DOHH2 (cell line): ENCODE measurements at regions not wholly inside any gene's neighbourhood (a gene's known extent, or its start where the extent isn't known, plus 50 kb on each side); places are given as distances from the start of the nearest gene placed in this dataset.

Experiments used
- H3F3A ChIP-seq: fragments of 200-600 bp; sonication (generic), shearing (Covaris generic); 2 replicates; pipeline ENCODE4 v1.6.0; 2016; ENCODE audit warnings: antibody characterized with exemption, mild to moderate bottlenecking; ENCODE audit not compliant: control insufficient read depth, insufficient read depth
- H3K27ac ChIP-seq: fragments of 200-600 bp; sonication (generic); 2 replicates; pipeline ENCODE4 v1.5.1; 2014; ENCODE audit warnings: low read depth, mild to moderate bottlenecking, low read length, moderate library complexity
- H3K27me3 ChIP-seq: fragments of 200-600 bp; sonication (generic); 2 replicates; pipeline ENCODE4 v1.6.1; 2014; ENCODE audit warnings: mild to moderate bottlenecking, low read length, mixed read lengths; ENCODE audit not compliant: control insufficient read depth
- H3K36me3 ChIP-seq: fragments of 200-600 bp; sonication (generic); 2 replicates; pipeline ENCODE4 v1.6.1; 2014; ENCODE audit warnings: mild to moderate bottlenecking, low read length, moderate library complexity, mixed read lengths; ENCODE audit not compliant: control insufficient read depth
- H3K4me1 ChIP-seq: fragments of 200-600 bp; sonication (generic); 2 replicates; pipeline ENCODE4 v1.6.1; 2014; ENCODE audit warnings: mild to moderate bottlenecking, low read length, mixed read lengths; ENCODE audit not compliant: control insufficient read depth
- H3K4me2 ChIP-seq: fragments of 200-600 bp; sonication (generic); 2 replicates; pipeline ENCODE4 v1.6.0; 2014; ENCODE audit warnings: mild to moderate bottlenecking, low read length, moderate library complexity
- H3K4me3 ChIP-seq: fragments of 200-600 bp; sonication (generic); 2 replicates; pipeline ENCODE4 v1.5.1; 2014; ENCODE audit warnings: mild to moderate bottlenecking, low read length, mixed read lengths
- H3K79me2 ChIP-seq: fragments of 200-600 bp; sonication (generic); 2 replicates; pipeline ENCODE4 v1.6.1; 2014; ENCODE audit warnings: mild to moderate bottlenecking, low read length, mixed read lengths; ENCODE audit not compliant: control insufficient read depth
- H3K9me2 ChIP-seq: fragments of 200-600 bp; sonication (generic); replicated peaks from 2 replicates; pipeline ENCODE4 v1.6.1; 2014; ENCODE audit warnings: mild to moderate bottlenecking, low read length, mixed read lengths; ENCODE audit not compliant: control insufficient read depth
- H3K9me3 ChIP-seq: fragments of 200-600 bp; sonication (generic); 2 replicates; pipeline ENCODE4 v1.6.1; 2014; ENCODE audit warnings: antibody characterized with exemption, low read length, mixed read lengths; ENCODE audit not compliant: control insufficient read depth, insufficient read depth
- H4K20me1 ChIP-seq: fragments of 200-600 bp; sonication (generic); 2 replicates; pipeline ENCODE4 v1.6.0; 2014; ENCODE audit warnings: low read depth, mild to moderate bottlenecking, antibody characterized with exemption, low read length, moderate library complexity; ENCODE audit not compliant: control insufficient read depth, insufficient read depth
- EZH2phosphoT487 ChIP-seq: fragments of 200-600 bp; sonication (generic); IDR thresholded peaks from 2 replicates; pipeline ENCODE4 v1.6.1; 2017; ENCODE audit warnings: borderline replicate concordance, mild to moderate bottlenecking, antibody characterized with exemption, low read length, moderate library complexity, mixed read lengths
- TF ChIP-seq, protein P1 (sequence below): fragments of 200-600 bp; sonication (generic); IDR thresholded peaks from one replicate; pipeline ENCODE4 v1.5.1; 2014; ENCODE audit warnings: antibody characterized with exemption, mild to moderate bottlenecking, low read depth, low read length; ENCODE audit not compliant: poor library complexity, severe bottlenecking

DNA sequence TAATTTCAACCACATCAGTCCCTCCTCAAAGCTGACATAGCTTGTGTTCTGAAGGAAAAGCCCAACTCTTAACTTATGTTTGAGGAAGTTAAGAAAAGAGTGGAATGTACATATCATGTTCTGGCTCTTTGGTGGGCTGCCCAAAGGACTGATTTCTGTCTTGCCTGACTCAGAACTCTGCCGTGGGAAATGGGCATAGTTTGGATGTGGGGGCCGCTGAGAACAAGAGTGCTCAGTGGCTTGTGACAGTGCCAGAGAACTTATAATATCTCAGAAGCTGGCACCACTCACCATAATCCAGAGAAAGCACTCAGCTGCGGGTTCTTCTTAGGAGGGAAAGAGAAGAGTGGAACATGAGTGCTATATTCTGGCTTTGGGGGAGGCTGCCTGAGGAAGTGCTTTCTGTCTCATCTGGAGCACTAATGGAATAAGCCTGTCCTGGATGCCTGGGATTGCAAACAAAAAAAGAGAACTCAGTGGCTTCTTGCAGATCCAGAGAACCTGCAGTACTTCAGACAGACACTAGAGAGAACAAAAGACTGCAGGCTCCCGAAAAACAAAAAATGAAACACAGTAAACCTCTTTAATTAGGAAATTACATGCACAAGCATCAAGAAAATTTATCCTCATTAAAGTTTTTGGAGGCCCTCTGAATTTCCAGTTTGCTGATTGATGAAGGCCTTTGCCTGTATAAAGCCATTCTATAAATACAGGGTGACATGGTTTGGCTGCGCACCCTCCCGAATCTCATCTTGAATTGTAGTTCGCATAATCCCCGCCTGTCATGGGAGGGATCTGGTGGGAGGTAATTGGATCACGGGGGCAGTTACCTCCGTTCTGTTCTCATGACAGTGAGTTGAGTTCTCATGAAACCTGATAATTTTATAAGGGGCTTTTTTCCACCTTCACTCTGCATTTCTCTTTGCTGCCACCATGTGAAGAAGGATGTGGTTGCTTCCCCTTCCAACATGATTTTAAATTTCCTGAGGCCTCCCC, 207.0 kb downstream of the DMAC1 start:
- Histone ChIP-seq H3K27me3 (no peaks in the 10 kb centered on the region), H3K4me3 (no peak overlapping the region), H4K20me1 (no peaks in the 10 kb centered on the region), H3K36me3 (no peaks in the 10 kb centered on the region), H3K27ac (no peak overlapping the region), H3K9me3 (no peaks in the 10 kb centered on the region), H3K4me2 (no peak overlapping the region), H3K79me2 (no peaks in the 10 kb centered on the region), H3K9me2 (no peaks in the 10 kb centered on the region), H3K4me1 (no peaks in the 10 kb centered on the region), H3F3A (no peaks in the 10 kb centered on the region)
- TF ChIP-seq EZH2phosphoT487: no peak
- TF ChIP-seq, protein P1, sequence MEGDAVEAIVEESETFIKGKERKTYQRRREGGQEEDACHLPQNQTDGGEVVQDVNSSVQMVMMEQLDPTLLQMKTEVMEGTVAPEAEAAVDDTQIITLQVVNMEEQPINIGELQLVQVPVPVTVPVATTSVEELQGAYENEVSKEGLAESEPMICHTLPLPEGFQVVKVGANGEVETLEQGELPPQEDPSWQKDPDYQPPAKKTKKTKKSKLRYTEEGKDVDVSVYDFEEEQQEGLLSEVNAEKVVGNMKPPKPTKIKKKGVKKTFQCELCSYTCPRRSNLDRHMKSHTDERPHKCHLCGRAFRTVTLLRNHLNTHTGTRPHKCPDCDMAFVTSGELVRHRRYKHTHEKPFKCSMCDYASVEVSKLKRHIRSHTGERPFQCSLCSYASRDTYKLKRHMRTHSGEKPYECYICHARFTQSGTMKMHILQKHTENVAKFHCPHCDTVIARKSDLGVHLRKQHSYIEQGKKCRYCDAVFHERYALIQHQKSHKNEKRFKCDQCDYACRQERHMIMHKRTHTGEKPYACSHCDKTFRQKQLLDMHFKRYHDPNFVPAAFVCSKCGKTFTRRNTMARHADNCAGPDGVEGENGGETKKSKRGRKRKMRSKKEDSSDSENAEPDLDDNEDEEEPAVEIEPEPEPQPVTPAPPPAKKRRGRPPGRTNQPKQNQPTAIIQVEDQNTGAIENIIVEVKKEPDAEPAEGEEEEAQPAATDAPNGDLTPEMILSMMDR: no peak

DNA sequence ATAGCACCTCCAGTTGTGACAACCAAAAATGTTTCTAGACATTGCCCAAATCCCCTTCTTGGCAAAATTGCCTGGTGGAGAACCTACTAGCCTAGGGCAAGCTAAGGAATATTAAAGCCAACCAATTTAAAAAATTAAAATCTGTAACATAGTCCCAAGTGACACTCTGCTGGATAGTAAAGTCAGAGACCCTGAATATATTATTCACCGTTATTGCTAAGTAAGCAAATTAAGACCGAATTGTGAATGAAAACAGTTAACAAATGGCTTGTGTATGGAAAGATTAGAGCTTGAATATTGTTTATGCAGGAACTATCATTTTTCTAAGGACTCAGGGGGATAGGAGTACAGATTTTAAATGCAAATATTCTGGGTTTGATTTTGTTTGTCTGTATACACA, 208.1 kb downstream of the DMAC1 start:
- no peaks in the 10 kb centered on the region for H3F3A ChIP-seq
- no peaks in the 10 kb centered on the region for H3K27me3 ChIP-seq
- no peaks in the 10 kb centered on the region for H4K20me1 ChIP-seq
- no peaks in the 10 kb centered on the region for H3K9me3 ChIP-seq
- H3K9me2 ChIP-seq: no peaks in the 10 kb centered on the region
- no peaks in the 10 kb centered on the region for H3K79me2 ChIP-seq
- no peak overlapping the region for H3K4me3 ChIP-seq
- H3K4me2 ChIP-seq: no peak overlapping the region
- H3K27ac ChIP-seq: no peak overlapping the region
- no peaks in the 10 kb centered on the region for H3K4me1 ChIP-seq
- TF ChIP-seq, protein P1: no peak
- TF ChIP-seq EZH2phosphoT487: no peak
- no peaks in the 10 kb centered on the region for H3K36me3 ChIP-seq

DNA sequence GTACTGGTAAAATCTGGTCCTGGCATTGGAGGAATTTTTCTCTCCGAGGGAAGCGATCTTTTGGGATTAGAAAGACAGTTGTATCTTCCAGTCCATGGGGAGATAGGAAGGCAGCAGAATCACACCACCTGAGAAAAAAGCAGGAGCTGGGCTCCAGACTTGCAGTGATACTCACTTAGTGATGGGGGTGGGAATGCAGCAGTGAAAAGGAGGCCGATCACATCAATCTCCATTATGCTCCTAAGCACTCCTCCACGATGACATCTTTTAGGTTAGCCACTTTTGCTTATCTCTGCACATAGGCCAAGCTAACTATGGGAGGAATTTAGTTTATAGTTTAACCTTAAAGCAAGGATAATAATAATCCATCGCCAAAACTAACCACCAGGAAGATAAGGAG, 219.0 kb downstream of the DMAC1 start:
- Histone ChIP-seq H3K79me2 (no peaks in the 10 kb centered on the region), H3K9me2 (no peaks in the 10 kb centered on the region), H3K4me2 (no peak overlapping the region), H3K4me3 (no peak overlapping the region), H3K27ac (no peak overlapping the region), H3K9me3 (no peaks in the 10 kb centered on the region), H4K20me1 (no peaks in the 10 kb centered on the region), H3K27me3 (no peaks in the 10 kb centered on the region), H3K4me1 (no peaks in the 10 kb centered on the region), H3F3A (no peaks in the 10 kb centered on the region), H3K36me3 (no peaks in the 10 kb centered on the region)
- TF ChIP-seq, protein P1: no peak
- TF ChIP-seq EZH2phosphoT487: no peak
